PC-3 (cell line): ENCODE measurements at regions not wholly inside any gene's neighbourhood (a gene's known extent, or its start where the extent isn't known, plus 50 kb on each side); places are given as distances from the start of the nearest gene placed in this dataset.

Source experiments
- EZH2 ChIP-seq: fragments of 300-600 bp; sonication (generic); IDR thresholded peaks from one replicate; pipeline ENCODE4 v1.6.1; 2017; ENCODE audit warnings: antibody characterized with exemption, mild to moderate bottlenecking, low read length; ENCODE audit not compliant: unreplicated experiment
- EZH2phosphoT487 ChIP-seq: fragments of 300-600 bp; sonication (generic); IDR thresholded peaks from 2 replicates; pipeline ENCODE4 v1.6.1; 2018; ENCODE audit warnings: mild to moderate bottlenecking, antibody characterized with exemption, low read length, borderline replicate concordance

- no peak for TF ChIP-seq EZH2phosphoT487
- TF ChIP-seq EZH2: no peak
Observed at GRCh38 chr1:59089036-59089798, 207.7 kb upstream of the FGGY start.
